HL-60 (cell line): ENCODE measurements at regions not wholly inside any gene's neighbourhood (a gene's known extent, or its start where the extent isn't known, plus 50 kb on each side); places are given as distances from the start of the nearest gene placed in this dataset.

Experiments used
- DNase-seq, 2 experiments: peaks; one replicate each; pipeline ENCODE4 v3.0.0-alpha.2; 2010 to 2020; ENCODE audit warnings: low read depth in 1 of 2, low spot score in 1 of 2
- H3K27ac ChIP-seq: fragments of 250-450 bp; sonication (Bioruptor Pico); replicated peaks from 2 replicates; pipeline ENCODE4 v1.5.1; 2020; ENCODE audit warnings: mild to moderate bottlenecking, moderate library complexity
- H3K27me3 ChIP-seq: fragments of 250-450 bp; sonication (Bioruptor Pico); 2 replicates; pipeline ENCODE4 v1.5.1; 2021; ENCODE audit warnings: mild to moderate bottlenecking, moderate library complexity; ENCODE audit not compliant: insufficient read depth, poor library complexity, severe bottlenecking
- H3K4me3 ChIP-seq: replicated peaks from 2 replicates; pipeline ENCODE4 v1.5.1; 2011; ENCODE audit warnings: mild to moderate bottlenecking, control low read depth, low read length; ENCODE audit not compliant: insufficient read depth
- CTCF ChIP-seq: IDR thresholded peaks from one replicate; pipeline ENCODE4 v1.5.1; 2011; ENCODE audit warnings: low read length, control low read depth, inconsistent platforms; ENCODE audit not compliant: insufficient read depth
- GABPA ChIP-seq: IDR thresholded peaks from 2 replicates; pipeline ENCODE4 v1.6.1; 2012; ENCODE audit warnings: low read depth
- POLR2AphosphoS5 ChIP-seq: IDR thresholded peaks from 2 replicates; pipeline ENCODE4 v1.6.1; 2012; ENCODE audit warnings: low read depth
- REST ChIP-seq: IDR thresholded peaks from 2 replicates; pipeline ENCODE4 v1.6.1; 2012; ENCODE audit warnings: low read depth; ENCODE audit not compliant: insufficient replicate concordance
- SPI1 ChIP-seq: IDR thresholded peaks from 2 replicates; pipeline ENCODE4 v1.6.1; 2012; ENCODE audit warnings: low read depth, mild to moderate bottlenecking, borderline replicate concordance

- Histone ChIP-seq H3K27ac (no peak overlapping the region), H3K27me3 (no peaks in the 10 kb centered on the region), H3K4me3 (no peak overlapping the region)
- TF ChIP-seq REST (no peak), POLR2AphosphoS5 (no peak), GABPA (no peak), SPI1 (no peak), CTCF (no peak)
- no peak for DNase-seq
These were observed 197.7 kb upstream of the PREP start for GRCh38 chr6:105600336-105601260.

GRCh38 chr6:105598264-105598663 is 195.4 kb upstream of the PREP start:
- H3K27me3 ChIP-seq = no peaks in the 10 kb centered on the region
- DNase-seq = no peak
- H3K4me3 ChIP-seq = no peak overlapping the region
- H3K27ac ChIP-seq = no peak overlapping the region
- TF ChIP-seq POLR2AphosphoS5 = no peak
- no peak for TF ChIP-seq SPI1
- no peak for TF ChIP-seq CTCF
- no peak for TF ChIP-seq GABPA
- no peak for TF ChIP-seq REST

GRCh38 chr6:105596284-105596755 is 193.4 kb upstream of the PREP start:
- DNase-seq = no peak
- no peaks in the 10 kb centered on the region for H3K27me3 ChIP-seq
- TF ChIP-seq CTCF = no peak
- no peak for TF ChIP-seq GABPA
- TF ChIP-seq SPI1 = no peak
- TF ChIP-seq POLR2AphosphoS5 = no peak
- no peak for TF ChIP-seq REST
- H3K27ac ChIP-seq = no peak overlapping the region
- H3K4me3 ChIP-seq = no peak overlapping the region
